NCI-H1436 treated with DMSO at 0.1 percent for 48 hours (cell line): ENCODE measurements at regions not wholly inside any gene's neighbourhood (a gene's known extent, or its start where the extent isn't known, plus 50 kb on each side); places are given as distances from the start of the nearest gene placed in this dataset.
"Not testable (repeated sequence)": the region's sequence is repeated elsewhere in the genome, so short reads cannot be mapped to it uniquely, and the experiment has no call there.

Experiments
- DNase-seq: peaks from one replicate; lab custom pipeline; 2025; lab: John Stamatoyannopoulos, UW

GRCh38 chr9:108803428-108804065 is 52.2 kb downstream of the ACTL7B start:
- no peak for DNase-seq

DNA sequence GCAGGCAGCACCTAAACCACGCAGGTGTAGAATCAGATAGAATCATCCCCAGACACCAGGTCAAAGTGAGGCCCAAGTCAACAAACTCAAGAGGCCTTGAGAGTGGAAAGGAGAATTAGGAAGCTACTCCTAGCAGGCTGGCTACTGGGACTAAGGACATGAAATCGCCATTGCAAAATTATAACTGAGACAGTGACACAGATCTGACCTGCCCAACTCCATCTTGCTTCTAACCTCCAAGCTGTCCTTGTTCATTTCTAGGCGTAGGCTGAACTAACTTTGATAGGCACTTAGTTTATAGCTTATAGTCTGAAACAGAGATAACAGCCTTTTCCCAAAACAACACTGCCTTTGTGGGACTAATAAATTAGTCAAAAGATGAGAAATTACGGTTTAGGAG is 52.8 kb downstream of the ACTL7B start:
- no peak for DNase-seq

DNA sequence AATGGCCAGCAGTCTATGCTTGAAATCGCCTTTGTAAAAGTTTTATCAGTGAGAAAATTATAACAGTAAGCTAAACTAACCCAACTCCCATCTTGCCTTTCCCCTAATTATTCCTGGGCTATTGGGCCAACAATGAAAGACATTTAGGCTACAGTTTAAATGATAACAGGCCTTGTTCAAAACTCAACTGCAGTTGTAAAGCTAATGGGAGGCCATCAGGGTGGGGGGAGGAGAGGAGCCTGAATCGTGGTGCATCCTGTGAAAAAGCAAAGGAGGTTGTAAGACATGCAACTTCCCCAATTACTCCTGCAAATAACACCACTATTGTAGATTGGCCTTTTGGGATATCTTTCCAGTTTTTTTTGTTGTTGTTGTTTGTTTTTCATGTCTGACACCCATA is 53.8 kb downstream of the ACTL7B start:
- no peak for DNase-seq

DNA sequence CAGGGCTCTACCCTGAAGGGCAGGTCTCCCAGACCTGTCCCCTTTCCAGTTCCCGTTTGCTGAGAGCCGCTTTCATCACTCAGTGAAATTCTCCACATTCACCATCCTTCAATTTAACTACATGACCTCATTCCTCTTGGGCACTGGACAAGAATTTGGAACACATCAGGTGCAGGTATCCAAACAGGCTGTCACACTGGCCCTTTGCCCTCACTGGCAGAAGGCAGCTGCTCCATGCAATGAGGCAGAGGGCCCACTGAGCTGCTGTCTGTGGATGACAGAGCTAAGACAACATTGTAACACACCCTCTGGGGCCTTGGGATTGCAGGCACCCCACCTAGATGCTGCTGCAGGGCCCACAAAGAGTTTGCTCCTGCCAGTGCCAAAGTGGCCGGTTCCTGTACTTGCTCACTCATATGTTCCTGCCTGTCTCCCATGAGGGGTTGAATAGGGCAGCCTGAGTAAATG is 55.1 kb downstream of the ACTL7B start:
- no peak for DNase-seq

DNA sequence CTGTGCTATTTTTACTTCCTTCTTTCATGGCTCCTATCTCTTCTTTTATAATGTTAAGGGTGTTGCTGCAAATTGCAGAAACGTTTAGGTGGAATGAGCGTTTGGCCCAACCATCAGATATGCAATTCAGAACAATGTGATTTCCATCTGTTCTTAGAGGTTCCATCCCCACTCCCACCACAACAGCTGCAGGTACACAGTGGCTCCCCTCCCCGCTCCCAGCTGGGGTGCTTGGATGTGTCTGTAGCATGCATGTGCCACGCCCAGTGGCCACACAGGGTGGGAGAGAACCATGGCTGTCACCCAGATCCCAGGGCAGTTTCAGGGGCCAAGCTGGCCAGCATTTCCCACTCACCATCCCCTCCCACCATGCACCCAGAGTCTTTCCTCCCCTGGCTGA is 62.2 kb downstream of the ACTL7B start:
- no peak for DNase-seq

- DNase-seq: no peak
Observed at GRCh38 chr9:108789742-108790141, 66.0 kb downstream of the ACTL7B start.

DNA sequence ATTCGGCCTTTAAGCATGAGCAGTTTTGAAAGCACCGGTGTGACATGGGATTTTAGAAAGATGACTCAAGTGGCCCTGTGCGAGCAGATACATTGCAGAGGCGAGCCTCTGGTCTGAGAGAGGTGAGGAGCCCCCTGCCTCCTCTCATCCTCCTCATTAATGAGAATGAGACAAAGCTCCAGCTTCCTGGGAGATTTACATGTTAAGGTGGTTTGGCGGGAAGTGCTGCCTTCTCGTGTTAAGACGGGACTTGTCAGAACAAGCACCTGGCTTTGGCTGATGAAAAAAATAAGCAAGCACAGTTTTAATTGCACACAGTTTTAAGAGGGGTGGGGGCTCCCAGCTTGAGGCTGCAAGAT is 68.1 kb downstream of the ACTL7B start:
- DNase-seq: no peak

DNA sequence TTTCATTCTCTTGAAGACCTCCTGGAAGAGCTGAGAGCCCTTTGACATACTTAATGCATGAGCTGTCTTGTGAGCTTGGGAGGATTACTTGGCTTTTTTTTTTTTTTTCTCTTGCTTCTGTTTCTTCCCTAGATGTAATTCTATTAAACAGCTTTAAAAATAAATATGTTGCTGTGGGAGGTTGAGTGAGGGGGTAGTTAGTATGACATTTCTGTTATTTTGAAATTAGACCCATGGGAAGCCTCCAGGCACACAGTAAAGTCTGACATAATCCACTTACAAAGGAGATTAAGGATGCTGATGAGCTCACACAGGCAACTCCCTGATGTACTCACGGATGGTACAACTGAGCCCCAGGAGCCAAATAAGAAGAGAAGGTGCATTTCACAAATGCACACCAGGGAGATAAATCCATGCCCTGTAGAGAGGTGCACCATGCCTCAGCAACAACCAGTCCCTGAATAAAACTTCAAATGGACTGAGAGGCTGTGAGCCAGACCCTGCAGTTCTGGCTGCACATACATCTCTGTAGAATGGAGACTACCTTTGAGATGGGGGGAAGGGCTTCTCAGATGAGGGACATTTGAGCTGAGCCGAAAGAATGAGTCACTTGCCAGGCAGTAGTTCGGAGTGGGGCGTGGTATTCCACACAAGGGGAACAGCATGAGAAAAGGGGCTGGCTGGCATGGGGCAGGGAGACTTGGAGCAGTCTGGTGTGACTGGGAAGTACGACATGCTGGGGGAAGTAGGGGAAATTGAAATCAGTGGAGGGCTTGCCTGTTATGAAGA is 68.7 kb downstream of the ACTL7B start:
- peak; percentile 18 for DNase-seq

- no peak for DNase-seq
Observed at GRCh38 chr9:108786322-108786721, 69.5 kb downstream of the ACTL7B start.

DNA sequence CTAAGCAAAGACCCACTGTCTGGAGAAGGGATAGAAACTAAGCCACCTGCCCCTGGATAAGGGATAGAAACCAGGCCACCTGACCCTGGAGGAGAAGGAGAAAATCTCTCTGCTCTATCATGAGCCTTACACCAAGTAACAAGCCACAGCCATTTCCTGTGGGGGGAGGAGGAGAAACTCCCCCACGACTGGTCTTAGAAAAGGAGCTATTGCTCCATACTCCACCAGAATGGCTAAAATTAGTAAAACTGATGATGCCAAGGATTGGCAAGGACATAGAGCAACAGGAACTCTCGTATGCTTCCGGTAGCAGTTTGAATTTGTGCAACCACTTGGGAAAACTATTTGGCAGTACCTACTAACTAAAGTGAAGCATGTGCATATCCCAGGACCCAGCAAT is 70.8 kb downstream of the ACTL7B start:
- DNase-seq: no peak

DNA sequence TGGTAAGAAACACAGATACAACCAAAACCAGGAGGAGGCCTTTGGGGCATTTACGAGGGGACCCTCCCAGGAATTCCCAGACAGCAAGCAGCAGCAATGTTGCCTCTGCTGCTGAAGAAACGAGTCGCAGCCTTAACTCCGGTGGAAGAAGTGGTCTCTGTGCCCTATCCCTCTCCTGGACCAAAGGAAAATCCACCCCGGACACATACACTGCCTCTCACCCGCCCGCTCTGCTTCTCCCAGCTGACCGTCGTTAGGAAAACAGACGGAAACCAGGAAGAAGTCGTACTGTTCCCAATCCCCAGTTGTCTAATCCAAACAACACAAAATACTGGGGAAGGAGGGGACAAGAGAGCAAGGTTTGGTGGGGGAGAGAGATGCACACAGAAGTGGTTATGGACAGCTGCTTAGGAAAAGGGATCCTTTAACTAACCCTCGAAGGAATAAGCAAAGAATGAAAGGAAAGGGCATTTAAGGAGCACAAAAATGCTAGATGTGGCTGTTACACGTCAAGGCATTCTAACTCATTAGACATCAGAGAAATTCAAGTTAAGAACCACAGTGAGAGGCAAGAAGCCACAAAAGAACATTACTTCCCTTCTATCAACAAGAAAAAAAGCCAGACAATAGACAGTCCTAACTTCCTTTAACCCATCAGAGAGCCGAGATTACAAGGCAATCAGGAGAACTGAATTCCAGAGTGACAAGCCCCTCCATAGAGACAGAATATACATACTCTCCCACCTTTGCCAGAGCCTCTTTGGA is 71.9 kb downstream of the ACTL7B start:
- no peak for DNase-seq

DNA sequence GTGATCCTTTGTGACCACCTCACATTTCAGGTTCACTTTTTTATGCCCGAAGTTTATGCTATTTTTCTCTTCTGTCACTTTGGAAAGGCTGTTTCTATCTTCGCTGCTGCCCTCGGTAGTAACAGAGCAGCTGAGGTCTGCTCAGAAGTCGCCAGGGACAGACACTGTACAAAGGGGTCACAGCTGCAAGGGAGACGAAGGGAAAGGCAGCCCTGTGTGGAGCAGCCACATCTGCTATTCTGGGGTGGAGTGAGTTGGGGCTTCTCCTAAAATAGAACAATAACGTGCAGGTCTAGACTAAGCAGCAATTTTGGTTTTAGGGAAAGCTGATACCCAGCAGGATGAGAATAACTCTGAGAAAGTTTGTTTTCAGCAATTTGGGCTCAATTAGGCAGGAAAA is 72.5 kb downstream of the ACTL7B start:
- no peak for DNase-seq

DNA sequence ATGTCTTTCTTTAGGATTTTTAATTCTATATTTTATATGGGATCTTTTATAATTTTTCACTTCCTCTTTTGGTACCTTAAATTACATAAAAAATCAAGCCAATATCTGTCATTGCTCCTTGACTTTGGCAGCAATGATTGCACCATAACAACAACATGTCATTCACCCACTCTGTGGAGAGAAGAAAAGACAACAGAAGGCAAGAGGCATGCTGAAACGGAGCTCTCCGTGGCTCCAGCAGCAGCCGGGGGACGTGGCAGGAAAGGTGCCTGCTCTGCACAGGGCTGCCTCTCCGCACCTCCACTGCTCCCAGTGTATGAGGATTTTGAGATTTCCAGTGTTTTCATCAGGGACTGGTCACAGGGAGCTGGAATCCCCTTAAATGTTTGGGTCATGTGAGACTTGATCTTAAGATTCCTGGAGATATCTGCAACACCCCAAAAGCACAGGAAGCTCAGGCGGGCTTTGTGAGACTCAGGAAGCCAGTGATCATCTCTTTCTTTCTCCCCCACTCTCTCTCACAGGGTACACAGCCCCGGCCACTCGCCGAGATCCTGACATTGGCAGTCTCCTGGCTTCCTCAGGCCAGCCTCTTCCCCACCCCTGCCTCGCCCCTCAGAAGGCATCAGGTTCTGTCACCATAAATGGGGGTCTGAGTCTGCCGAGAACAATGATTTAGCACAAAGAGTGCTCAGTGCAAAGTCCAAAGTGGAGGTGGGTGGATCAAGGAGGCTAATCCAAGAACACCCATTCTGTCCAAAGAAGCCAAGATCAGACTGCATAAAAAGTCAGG is 74.6 kb downstream of the ACTL7B start:
- no peak for DNase-seq

DNA sequence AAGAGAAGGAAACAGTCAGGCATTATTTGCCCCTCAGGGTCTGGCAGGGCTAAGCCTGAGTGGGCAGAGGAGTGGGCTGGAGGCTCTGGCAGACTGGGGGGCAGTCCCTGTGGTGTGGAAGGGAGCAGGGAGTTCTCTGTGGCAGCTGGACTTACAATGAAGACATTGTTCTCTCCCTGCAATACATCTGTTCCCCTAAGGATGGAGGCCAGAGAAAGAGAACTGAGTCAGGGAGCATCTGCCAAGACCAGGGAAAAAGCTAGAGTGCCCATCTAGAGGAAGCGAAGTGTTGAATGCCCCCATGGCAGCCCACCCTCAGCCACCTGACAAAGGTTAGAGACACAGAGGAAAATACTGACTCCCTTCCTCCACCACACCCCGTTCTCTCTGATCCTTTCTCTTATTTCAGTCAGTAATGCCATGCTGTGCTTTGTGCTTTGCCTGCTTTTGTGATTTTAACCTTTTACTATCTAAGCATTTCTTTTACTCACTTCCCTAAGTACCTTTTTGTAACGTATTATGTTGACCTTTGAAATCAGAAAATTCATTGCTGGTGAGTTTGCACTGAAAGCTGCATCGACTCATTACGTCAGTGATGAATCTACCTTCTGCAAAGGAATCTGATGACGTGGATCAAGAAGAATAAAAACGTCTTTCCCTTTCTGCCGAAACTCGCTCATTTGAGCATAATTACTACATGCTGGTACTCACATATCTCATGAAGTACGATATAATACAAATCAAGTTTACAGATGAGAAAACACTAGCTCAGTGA is 76.0 kb downstream of the ACTL7B start:
- DNase-seq: no peak

DNA sequence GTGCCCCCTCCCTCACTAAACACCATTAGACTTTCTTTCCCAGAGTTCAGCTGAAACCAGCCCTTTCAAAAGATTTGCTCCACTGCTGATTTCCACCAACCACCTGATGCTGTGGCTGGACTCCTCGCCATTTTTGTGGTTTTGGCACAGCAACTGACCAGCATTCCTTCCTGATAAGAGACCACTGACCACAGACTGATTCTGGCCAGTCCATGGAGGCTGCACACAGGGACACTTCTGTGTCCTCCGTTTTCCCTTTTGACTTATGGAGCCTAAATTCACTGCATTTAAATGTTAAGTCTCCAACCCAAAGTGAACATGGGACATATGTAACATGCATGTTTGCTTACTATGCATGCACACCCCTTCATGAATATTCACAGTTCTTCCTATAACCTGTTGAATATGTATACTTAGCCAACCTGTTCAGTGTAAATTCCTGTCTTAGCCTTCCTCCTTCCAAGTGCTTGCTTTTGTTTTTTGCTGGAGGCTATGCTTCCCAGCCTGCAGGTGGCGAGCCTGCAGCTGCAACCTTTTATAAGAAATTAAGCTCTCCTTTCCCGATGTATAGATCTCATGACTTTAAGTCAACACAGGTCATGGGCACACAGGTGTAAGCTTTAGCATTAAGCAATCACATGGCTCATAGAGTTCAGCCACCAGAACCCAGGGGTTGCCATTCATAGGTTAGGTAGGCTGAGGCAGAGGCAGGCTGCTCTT is 78.7 kb downstream of the ACTL7B start:
- no peak for DNase-seq

DNA sequence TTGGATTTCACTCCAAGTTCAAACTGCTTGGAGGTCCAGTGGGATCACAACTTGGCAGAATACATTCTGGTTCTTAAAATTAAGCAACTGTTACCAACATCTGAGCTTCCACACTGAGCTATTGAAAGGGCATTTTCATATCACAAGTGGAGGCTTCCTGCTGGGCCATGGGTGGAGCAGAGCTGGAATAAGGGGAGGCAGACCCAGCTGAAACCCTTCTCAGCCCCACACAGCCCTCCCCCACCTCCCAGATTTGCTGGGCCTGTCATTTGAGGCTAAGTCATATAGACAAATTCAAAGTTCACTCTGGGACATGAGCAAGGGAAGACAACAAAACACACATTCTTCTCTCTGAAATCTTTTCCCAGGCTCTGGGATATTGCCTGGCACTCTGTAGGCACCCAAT is 79.9 kb downstream of the ACTL7B start:
- DNase-seq: no peak

- not testable (repeated sequence) for DNase-seq
Observed at GRCh38 chr9:108774088-108774487, 81.7 kb downstream of the ACTL7B start.

DNA sequence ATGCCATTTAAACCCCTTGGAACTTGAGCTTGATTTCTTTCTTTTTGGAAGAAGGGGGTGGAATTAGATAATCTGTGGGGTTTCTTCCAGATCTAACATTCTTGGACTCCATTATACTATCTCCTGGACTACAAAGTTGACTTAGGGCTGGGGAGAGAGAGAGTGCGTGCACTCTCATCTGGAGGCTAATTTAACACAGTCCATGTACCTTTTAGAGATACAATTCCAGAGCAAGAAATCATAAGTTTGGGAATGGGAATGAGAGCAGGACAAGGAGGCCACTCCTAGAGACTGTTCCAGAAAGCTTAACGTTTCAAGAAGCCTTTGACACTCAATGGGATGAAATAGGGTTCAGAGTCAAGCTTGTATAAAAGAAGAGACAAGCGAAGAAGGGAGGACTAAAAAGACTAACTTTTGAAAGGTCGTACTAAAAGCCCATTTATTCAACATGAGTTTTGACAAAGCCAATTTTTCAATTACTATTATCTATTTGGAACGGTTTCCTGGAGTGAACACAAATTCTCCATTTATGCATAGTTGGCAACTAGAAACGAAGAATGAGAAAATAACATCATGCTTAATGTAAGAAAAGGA is 83.4 kb downstream of the ACTL7B start:
- no peak for DNase-seq

- no peak for DNase-seq
Observed at GRCh38 chr9:108768744-108769143, 87.0 kb downstream of the ACTL7B start.

DNA sequence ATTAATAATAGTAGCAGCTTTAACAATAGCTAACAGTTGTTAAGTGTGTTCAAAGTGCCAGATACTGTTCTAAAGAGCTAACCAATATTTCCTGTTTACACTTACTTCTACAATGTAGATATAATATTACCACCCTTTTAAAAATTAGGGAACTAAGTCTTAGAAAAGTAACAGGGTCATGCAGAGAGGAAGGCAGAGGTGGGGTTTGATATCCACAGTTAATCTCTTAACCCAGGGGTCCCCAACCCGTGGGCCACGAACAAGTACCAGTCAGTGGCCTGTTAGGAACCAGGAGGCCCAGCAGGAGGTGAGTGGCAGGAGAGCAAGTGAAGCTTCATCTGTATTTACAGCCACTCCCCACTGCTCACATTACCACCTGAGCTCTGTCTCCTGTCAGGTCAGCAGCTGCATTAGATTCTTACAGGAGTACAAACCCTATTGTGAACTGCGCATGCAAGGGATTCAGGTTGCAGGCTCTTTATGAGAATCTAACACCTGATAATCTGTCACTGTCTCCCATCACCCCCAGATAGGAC is 89.1 kb downstream of the ACTL7B start:
- DNase-seq: no peak
